ENCODE measurements at regions not wholly inside any gene's neighbourhood (a gene's known extent, or its start where the extent isn't known, plus 50 kb on each side); places are given as distances from the start of the nearest gene placed in this dataset.

GRCh38 chr4:24720436-24720835 lies 74.9 kb upstream of the SOD3 start:
- no peak overlapping the region for H2AFZ ChIP-seq (ENCODE audit: insufficient read depth, low read depth, low read length, poor library complexity, severe bottlenecking)
- no peaks in the 10 kb centered on the region for H3K36me3 ChIP-seq (replicated peaks in 1 of 2; ENCODE audit: control extremely low read depth in 1 of 2, control insufficient read depth in 1 of 2, extremely low read depth in 1 of 2, insufficient read depth in 2 of 2, low read length in 1 of 2)

GRCh38 chr4:24720979-24721378 lies 74.4 kb upstream of the SOD3 start:
- ChIA-PET POLR2A (no interaction called here), CTCF (no interaction called here)
- H3K9me3 Mint-ChIP-seq (ENCODE audit: insufficient read depth): no peaks in the 10 kb centered on the region

More at GRCh38 chr4:24720436-24720835, 74.9 kb upstream of the SOD3 start:
- POLR2A ChIA-PET: no interaction called here
- peaks cover 2% of the 10 kb centered on the region for H3K9me3 Mint-ChIP-seq (ENCODE audit: insufficient read depth)
- ATAC-seq (ENCODE audit: low read depth) (no peak), DNase-seq (no peak)
- no peak overlapping the region for H3K9ac ChIP-seq (ENCODE audit: low read length)
- H3K9me3 ChIP-seq (ENCODE audit: control extremely low read depth in 1 of 3, control insufficient read depth in 2 of 3, insufficient read depth in 1 of 3, low read length in 2 of 3): peaks cover 0 to 14% (median 4%) of the 10 kb centered on the region in 3 donors
- no peak overlapping the region for H3K4me3 Mint-ChIP-seq
- H3K4me1 Mint-ChIP-seq: no peaks in the 10 kb centered on the region
- H3K4me3 ChIP-seq (ENCODE audit: control extremely low read depth in 1 of 5, extremely low read depth in 1 of 5, insufficient read depth in 1 of 5, low read depth in 2 of 5, low read length in 4 of 5): no peak overlapping the region
- H3K27ac ChIP-seq (ENCODE audit: low read length in 2 of 2): no peak overlapping the region
- peaks cover 4% of the 10 kb centered on the region for H3K27me3 Mint-ChIP-seq
- no peak overlapping the region for H3K4me2 ChIP-seq (replicated peaks; ENCODE audit: low read depth, low read length, poor library complexity, severe bottlenecking)
- intact Hi-C loops (cut with micrococcal nuclease): no loop called here
- no peaks in the 10 kb centered on the region for H4K20me1 ChIP-seq (ENCODE audit: control insufficient read depth, insufficient read depth, low read length, poor library complexity, severe bottlenecking)
- H3K4me1 ChIP-seq (ENCODE audit: control insufficient read depth in 2 of 2, insufficient read depth in 2 of 2, low read length in 2 of 2): no peaks in the 10 kb centered on the region
- H3K79me2 ChIP-seq (ENCODE audit: control insufficient read depth, insufficient read depth, low read length): no peaks in the 10 kb centered on the region
- no CpG with 5 or more reads among the region's 1 CpG for WGBS (ENCODE audit: insufficient coverage)
- no peak overlapping the region for H3K27ac Mint-ChIP-seq
- no peak for TF ChIP-seq CTCF (IDR thresholded peaks at IDR 0.05)
- CTCF ChIA-PET: no interaction called here
- no peaks in the 10 kb centered on the region for H3K27me3 ChIP-seq (replicated peaks in 1 of 4; ENCODE audit: control extremely low read depth in 1 of 4, control insufficient read depth in 3 of 4, insufficient read depth in 4 of 4, low read length in 3 of 4)

More at GRCh38 chr4:24720979-24721378, 74.4 kb upstream of the SOD3 start:
- Histone ChIP-seq H3K9me3 (ENCODE audit: control extremely low read depth in 1 of 3, control insufficient read depth in 2 of 3, insufficient read depth in 1 of 3, low read length in 2 of 3) (peaks cover 0 to 15% (median 0%) of the 10 kb centered on the region in 3 donors), H3K27ac (ENCODE audit: low read length in 2 of 2) (no peak overlapping the region), H3K79me2 (ENCODE audit: control insufficient read depth, insufficient read depth, low read length) (no peaks in the 10 kb centered on the region), H4K20me1 (ENCODE audit: control insufficient read depth, insufficient read depth, low read length, poor library complexity, severe bottlenecking) (no peaks in the 10 kb centered on the region), H2AFZ (ENCODE audit: insufficient read depth, low read depth, low read length, poor library complexity, severe bottlenecking) (no peak overlapping the region), H3K4me3 (ENCODE audit: control extremely low read depth in 1 of 5, extremely low read depth in 1 of 5, insufficient read depth in 1 of 5, low read depth in 2 of 5, low read length in 4 of 5) (no peak overlapping the region), H3K4me1 (ENCODE audit: control insufficient read depth in 2 of 2, insufficient read depth in 2 of 2, low read length in 2 of 2) (no peaks in the 10 kb centered on the region), H3K27me3 (replicated peaks in 1 of 4; ENCODE audit: control extremely low read depth in 1 of 4, control insufficient read depth in 3 of 4, insufficient read depth in 4 of 4, low read length in 3 of 4) (no peaks in the 10 kb centered on the region), H3K9ac (ENCODE audit: low read length) (no peak overlapping the region), H3K36me3 (replicated peaks in 1 of 2; ENCODE audit: control extremely low read depth in 1 of 2, control insufficient read depth in 1 of 2, extremely low read depth in 1 of 2, insufficient read depth in 2 of 2, low read length in 1 of 2) (no peaks in the 10 kb centered on the region), H3K4me2 (replicated peaks; ENCODE audit: low read depth, low read length, poor library complexity, severe bottlenecking) (no peak overlapping the region)
- no peak for ATAC-seq (ENCODE audit: low read depth)
- Mint-ChIP-seq H3K4me3 (no peak overlapping the region), H3K4me1 (no peaks in the 10 kb centered on the region), H3K27ac (no peak overlapping the region), H3K27me3 (peaks cover 4% of the 10 kb centered on the region)
- intact Hi-C loops (cut with micrococcal nuclease): no loop called here
- DNase-seq: no peak
- no peak for TF ChIP-seq EZH2 (IDR thresholded peaks at IDR 0.05; ENCODE audit: borderline replicate concordance, insufficient read depth, low read depth, low read length, poor library complexity, severe bottlenecking)
- no peak for TF ChIP-seq CTCF (IDR thresholded peaks at IDR 0.05)
- 90% methylated on average over 2 of the region's 2 CpGs for WGBS (ENCODE audit: insufficient coverage)

Measured in B cell (primary cell).